SK-N-SH (cell line): ENCODE measurements at regions not wholly inside any gene's neighbourhood (a gene's known extent, or its start where the extent isn't known, plus 50 kb on each side); places are given as distances from the start of the nearest gene placed in this dataset.

Experiments used
- ELF1 ChIP-seq: IDR thresholded peaks from 2 replicates; pipeline ENCODE4 v1.4.0; 2012
- EP300 ChIP-seq, 2 experiments: IDR thresholded peaks; 2 replicates each; pipeline versions ENCODE4 v1.4.0 to v1.6.1; 2012; ENCODE audit warnings: borderline replicate concordance in 1 of 2, low read depth in 1 of 2, low read length in 1 of 2
- EZH2phosphoT487 ChIP-seq: fragments of 200-600 bp; sonication (generic); IDR thresholded peaks from 2 replicates; pipeline ENCODE4 v1.6.1; 2017; ENCODE audit warnings: low read depth, mixed run types, mild to moderate bottlenecking, antibody characterized with exemption, moderate library complexity, borderline replicate concordance
- FOSL2 ChIP-seq: IDR thresholded peaks from 2 replicates; pipeline ENCODE4 v1.4.0; 2012; ENCODE audit warnings: low read depth, mild to moderate bottlenecking, moderate library complexity, borderline replicate concordance
- JUND ChIP-seq: IDR thresholded peaks from 2 replicates; pipeline ENCODE4 v1.4.0; 2012
- NRF1 ChIP-seq: IDR thresholded peaks from 2 replicates; pipeline ENCODE4 v1.6.1; 2012; ENCODE audit warnings: low read depth, mild to moderate bottlenecking, low read length
- POLR2AphosphoS5 ChIP-seq: IDR thresholded peaks from 2 replicates; pipeline ENCODE4 v1.6.1; 2012; ENCODE audit warnings: low read depth, low read length
- SMC3 ChIP-seq: IDR thresholded peaks from 2 replicates; pipeline ENCODE4 v1.6.1; 2012; ENCODE audit warnings: low read depth, low read length, improper control_type of control experiment
- TF ChIP-seq, protein P1 (sequence below): fragments of 200-600 bp; sonication (generic); IDR thresholded peaks from 2 replicates; pipeline ENCODE4 v1.6.1; 2017; ENCODE audit warnings: antibody characterized with exemption, mild to moderate bottlenecking, moderate library complexity

DNA sequence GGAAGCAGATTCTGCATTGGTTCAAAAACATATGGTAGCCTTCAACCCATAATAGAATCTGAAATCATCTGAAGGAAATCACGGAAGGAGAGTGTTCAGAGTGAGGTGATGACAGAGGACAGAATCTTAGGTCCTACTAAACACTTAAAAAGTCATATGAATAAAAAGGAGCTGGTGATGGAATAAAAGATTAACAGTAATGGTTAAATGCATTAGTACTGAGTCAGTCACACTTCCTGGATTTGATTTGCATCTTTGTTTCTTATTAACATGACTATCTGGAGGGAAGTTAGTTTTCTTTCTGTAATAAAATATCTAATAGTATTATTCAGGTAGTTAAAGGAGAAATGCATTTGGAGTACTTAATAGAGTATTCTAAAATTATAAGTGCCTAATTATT lies 296.3 kb upstream of the ATXN7L3B start:
- TF ChIP-seq, protein P1, sequence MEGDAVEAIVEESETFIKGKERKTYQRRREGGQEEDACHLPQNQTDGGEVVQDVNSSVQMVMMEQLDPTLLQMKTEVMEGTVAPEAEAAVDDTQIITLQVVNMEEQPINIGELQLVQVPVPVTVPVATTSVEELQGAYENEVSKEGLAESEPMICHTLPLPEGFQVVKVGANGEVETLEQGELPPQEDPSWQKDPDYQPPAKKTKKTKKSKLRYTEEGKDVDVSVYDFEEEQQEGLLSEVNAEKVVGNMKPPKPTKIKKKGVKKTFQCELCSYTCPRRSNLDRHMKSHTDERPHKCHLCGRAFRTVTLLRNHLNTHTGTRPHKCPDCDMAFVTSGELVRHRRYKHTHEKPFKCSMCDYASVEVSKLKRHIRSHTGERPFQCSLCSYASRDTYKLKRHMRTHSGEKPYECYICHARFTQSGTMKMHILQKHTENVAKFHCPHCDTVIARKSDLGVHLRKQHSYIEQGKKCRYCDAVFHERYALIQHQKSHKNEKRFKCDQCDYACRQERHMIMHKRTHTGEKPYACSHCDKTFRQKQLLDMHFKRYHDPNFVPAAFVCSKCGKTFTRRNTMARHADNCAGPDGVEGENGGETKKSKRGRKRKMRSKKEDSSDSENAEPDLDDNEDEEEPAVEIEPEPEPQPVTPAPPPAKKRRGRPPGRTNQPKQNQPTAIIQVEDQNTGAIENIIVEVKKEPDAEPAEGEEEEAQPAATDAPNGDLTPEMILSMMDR, result no peak
- no peak for TF ChIP-seq JUND
- TF ChIP-seq SMC3, result no peak
- TF ChIP-seq NRF1, result no peak
- TF ChIP-seq POLR2AphosphoS5, result no peak
- TF ChIP-seq EP300 (IDR thresholded peaks at IDR 0.05; ENCODE audit: borderline replicate concordance in 1 of 2, low read depth in 1 of 2, low read length in 1 of 2), result no peak
- TF ChIP-seq EZH2phosphoT487, result no peak
- TF ChIP-seq FOSL2, result no peak
- no peak for TF ChIP-seq ELF1
